ENCODE measurements at regions not wholly inside any gene's neighbourhood (a gene's known extent, or its start where the extent isn't known, plus 50 kb on each side); places are given as distances from the start of the nearest gene placed in this dataset.
A peak's percentile ranks its signal among the peaks of the same experiment; 100 is the strongest.

- TF ChIP-seq CTCF (conservative IDR thresholded peaks at IDR 0.05 in 1 of 2, IDR thresholded peaks at IDR 0.05 in 1 of 2; ENCODE audit: low read depth in 1 of 2, low read length in 2 of 2) (no peak), EZH2 (IDR thresholded peaks at IDR 0.05; ENCODE audit: low read length, missing control alignments) (no peak)
- no peaks in the 10 kb centered on the region for H3K79me2 ChIP-seq (ENCODE audit: control insufficient read depth, insufficient read depth, low read length)
- H3K4me3 ChIP-seq (replicated peaks in 1 of 4; ENCODE audit: control extremely low read depth in 1 of 4, insufficient read depth in 1 of 4, low read depth in 3 of 4, low read length in 4 of 4): no peak overlapping the region
- no peaks in the 10 kb centered on the region for H3K36me3 ChIP-seq (ENCODE audit: control insufficient read depth, insufficient read depth, low read length)
- H3K9me3 ChIP-seq (ENCODE audit: control insufficient read depth, insufficient read depth, low read depth, low read length): no peaks in the 10 kb centered on the region
- peak; percentile 79 to 93 for DNase-seq (ENCODE audit: low read depth in 2 of 2)
- H3K4me2 ChIP-seq (ENCODE audit: extremely low read depth, insufficient read depth, low read length): no peak overlapping the region
- H4K20me1 ChIP-seq (ENCODE audit: control insufficient read depth, extremely low read depth, insufficient read depth, low read length): no peaks in the 10 kb centered on the region
- no peaks in the 10 kb centered on the region for H3K27me3 ChIP-seq (ENCODE audit: control insufficient read depth, insufficient read depth, low read length)
- no peaks in the 10 kb centered on the region for H3K4me1 ChIP-seq (ENCODE audit: control insufficient read depth, extremely low read depth, insufficient read depth, low read length)
- no peak overlapping the region for H3K27ac ChIP-seq (ENCODE audit: insufficient read depth, low read length)
- no peak overlapping the region for H3K9ac ChIP-seq (ENCODE audit: insufficient read depth, low read length)
- H2AFZ ChIP-seq (ENCODE audit: low read length): no peak overlapping the region
Measured at GRCh38 chr15:37586011-37586583, 348.3 kb upstream of the TMCO5A start.

GRCh38 chr15:37586976-37587375, 347.5 kb upstream of the TMCO5A start:
- H3K27me3 ChIP-seq (ENCODE audit: control insufficient read depth, insufficient read depth, low read length): no peaks in the 10 kb centered on the region
- H4K20me1 ChIP-seq (ENCODE audit: control insufficient read depth, extremely low read depth, insufficient read depth, low read length): no peaks in the 10 kb centered on the region
- no peak overlapping the region for H3K9ac ChIP-seq (ENCODE audit: insufficient read depth, low read length)
- H3K4me3 ChIP-seq (replicated peaks in 1 of 4; ENCODE audit: control extremely low read depth in 1 of 4, insufficient read depth in 1 of 4, low read depth in 3 of 4, low read length in 4 of 4): no peak overlapping the region
- no peak overlapping the region for H3K4me2 ChIP-seq (ENCODE audit: extremely low read depth, insufficient read depth, low read length)
- TF ChIP-seq EZH2 (IDR thresholded peaks at IDR 0.05; ENCODE audit: low read length, missing control alignments) (no peak), CTCF (conservative IDR thresholded peaks at IDR 0.05 in 1 of 2, IDR thresholded peaks at IDR 0.05 in 1 of 2; ENCODE audit: low read depth in 1 of 2, low read length in 2 of 2) (no peak)
- DNase-seq (ENCODE audit: low read depth in 2 of 2): peak; percentile 36 to 52
- no peaks in the 10 kb centered on the region for H3K36me3 ChIP-seq (ENCODE audit: control insufficient read depth, insufficient read depth, low read length)
- no peaks in the 10 kb centered on the region for H3K4me1 ChIP-seq (ENCODE audit: control insufficient read depth, extremely low read depth, insufficient read depth, low read length)
- H3K79me2 ChIP-seq (ENCODE audit: control insufficient read depth, insufficient read depth, low read length): no peaks in the 10 kb centered on the region
- H2AFZ ChIP-seq (ENCODE audit: low read length): no peak overlapping the region
- no peaks in the 10 kb centered on the region for H3K9me3 ChIP-seq (ENCODE audit: control insufficient read depth, insufficient read depth, low read depth, low read length)
- H3K27ac ChIP-seq (ENCODE audit: insufficient read depth, low read length): no peak overlapping the region

- Histone ChIP-seq H3K36me3 (ENCODE audit: control insufficient read depth, insufficient read depth, low read length) (no peaks in the 10 kb centered on the region), H3K9ac (ENCODE audit: insufficient read depth, low read length) (no peak overlapping the region), H3K27ac (ENCODE audit: insufficient read depth, low read length) (no peak overlapping the region), H3K9me3 (ENCODE audit: control insufficient read depth, insufficient read depth, low read depth, low read length) (no peaks in the 10 kb centered on the region), H3K4me3 (replicated peaks in 1 of 4; ENCODE audit: control extremely low read depth in 1 of 4, insufficient read depth in 1 of 4, low read depth in 3 of 4, low read length in 4 of 4) (no peak overlapping the region), H3K27me3 (ENCODE audit: control insufficient read depth, insufficient read depth, low read length) (no peaks in the 10 kb centered on the region), H4K20me1 (ENCODE audit: control insufficient read depth, extremely low read depth, insufficient read depth, low read length) (no peaks in the 10 kb centered on the region), H2AFZ (ENCODE audit: low read length) (no peak overlapping the region), H3K4me2 (ENCODE audit: extremely low read depth, insufficient read depth, low read length) (no peak overlapping the region), H3K79me2 (ENCODE audit: control insufficient read depth, insufficient read depth, low read length) (no peaks in the 10 kb centered on the region), H3K4me1 (ENCODE audit: control insufficient read depth, extremely low read depth, insufficient read depth, low read length) (no peaks in the 10 kb centered on the region)
- no peak for DNase-seq (ENCODE audit: low read depth in 2 of 2)
- TF ChIP-seq CTCF (conservative IDR thresholded peaks at IDR 0.05 in 1 of 2, IDR thresholded peaks at IDR 0.05 in 1 of 2; ENCODE audit: low read depth in 1 of 2, low read length in 2 of 2) (no peak), EZH2 (IDR thresholded peaks at IDR 0.05; ENCODE audit: low read length, missing control alignments) (no peak)
Measured at GRCh38 chr15:37594417-37594816, 340.0 kb upstream of the TMCO5A start.

Data from fibroblast of lung (primary cell).